Spinal cord (tissue), 9 donors: ENCODE measurements at regions not wholly inside any gene's neighbourhood (a gene's known extent, or its start where the extent isn't known, plus 50 kb on each side); places are given as distances from the start of the nearest gene placed in this dataset.

ENCODE experiments used
- DNase-seq, 6 donors: peaks; one replicate each; pipeline versions ENCODE4 v3.0.0 to v3.0.0-alpha.2; 2013 to 2015; ENCODE audit warnings: low spot score in 6 of 6, low read depth in 4 of 6
- H3K27ac ChIP-seq: one replicate; pipeline ENCODE4 v1.5.1; 2013; ENCODE audit warnings: low read depth, low read length, control low read depth
- H3K27me3 ChIP-seq: one replicate; pipeline ENCODE4 v1.6.1; 2013; ENCODE audit warnings: low read length; ENCODE audit not compliant: control insufficient read depth, insufficient read depth
- H3K36me3 ChIP-seq: one replicate; pipeline ENCODE4 v1.6.1; 2013; ENCODE audit warnings: low read length; ENCODE audit not compliant: control insufficient read depth, insufficient read depth
- H3K4me1 ChIP-seq: one replicate; pipeline ENCODE4 v1.6.1; 2013; ENCODE audit warnings: low read length; ENCODE audit not compliant: control insufficient read depth, insufficient read depth
- H3K4me3 ChIP-seq: one replicate; pipeline ENCODE4 v1.5.1; 2013; ENCODE audit warnings: low read depth, low read length, control low read depth
- H3K9me3 ChIP-seq: one replicate; pipeline ENCODE4 v1.6.1; 2013; ENCODE audit warnings: low read length; ENCODE audit not compliant: control insufficient read depth, insufficient read depth
- WGBS: methylation state at CpG from one replicate; pipeline ENCODE4 v1.1.5; 2013; ENCODE audit warnings: missing lambda C conversion rate; ENCODE audit not compliant: insufficient coverage; 5-methylcytosine and 5-hydroxymethylcytosine counted together
- donor health status: healthy.

DNA sequence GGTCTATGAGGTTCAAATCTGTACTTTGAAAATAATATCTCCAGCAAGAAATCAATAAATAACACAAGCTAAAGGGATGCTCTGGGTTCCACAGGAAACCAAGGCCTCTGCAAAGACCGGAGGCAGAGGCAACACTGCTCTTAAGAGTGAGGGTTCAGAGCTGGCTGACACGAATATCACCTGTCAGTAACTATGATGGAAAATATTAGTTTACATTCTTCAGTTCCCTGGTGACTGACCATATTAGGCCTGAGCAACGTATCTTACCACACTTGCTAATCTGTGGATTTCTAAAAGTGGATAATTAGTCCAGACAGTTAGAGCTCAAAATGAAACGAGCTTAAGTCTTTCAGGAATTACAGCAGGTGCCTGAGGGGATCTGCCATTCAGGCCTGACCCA is 459.3 kb downstream of the HS3ST3B1 start:
- Histone ChIP-seq H3K4me1 (no peaks in the 10 kb centered on the region), H3K9me3 (no peaks in the 10 kb centered on the region), H3K27ac (no peak overlapping the region), H3K4me3 (no peak overlapping the region), H3K27me3 (no peaks in the 10 kb centered on the region), H3K36me3 (no peaks in the 10 kb centered on the region)
- no peak for DNase-seq
- WGBS: 50% methylated on average over 1 of the region's 4 CpGs

DNA sequence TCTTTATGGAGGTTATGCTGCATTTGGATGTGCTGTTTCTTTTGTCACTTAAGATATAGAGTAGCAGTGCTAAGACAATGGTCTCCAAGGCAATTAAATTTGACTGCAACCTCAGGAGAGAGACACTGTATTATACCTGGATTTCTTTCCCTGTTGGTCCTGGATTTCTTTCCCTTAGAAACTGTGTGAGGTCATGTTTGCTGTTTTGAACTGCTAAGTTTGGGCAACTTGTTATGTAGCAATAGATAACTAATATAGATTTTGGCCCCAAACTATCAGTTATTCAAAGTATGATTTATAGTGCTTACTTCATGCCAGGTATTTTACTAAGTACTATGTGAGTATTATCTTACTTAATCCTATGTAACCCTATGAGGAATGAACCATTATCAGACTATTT is 458.4 kb downstream of the HS3ST3B1 start:
- Histone ChIP-seq H3K4me3 (no peak overlapping the region), H3K9me3 (no peaks in the 10 kb centered on the region), H3K4me1 (no peaks in the 10 kb centered on the region), H3K27me3 (no peaks in the 10 kb centered on the region), H3K27ac (no peak overlapping the region), H3K36me3 (no peaks in the 10 kb centered on the region)
- no peak for DNase-seq

DNA sequence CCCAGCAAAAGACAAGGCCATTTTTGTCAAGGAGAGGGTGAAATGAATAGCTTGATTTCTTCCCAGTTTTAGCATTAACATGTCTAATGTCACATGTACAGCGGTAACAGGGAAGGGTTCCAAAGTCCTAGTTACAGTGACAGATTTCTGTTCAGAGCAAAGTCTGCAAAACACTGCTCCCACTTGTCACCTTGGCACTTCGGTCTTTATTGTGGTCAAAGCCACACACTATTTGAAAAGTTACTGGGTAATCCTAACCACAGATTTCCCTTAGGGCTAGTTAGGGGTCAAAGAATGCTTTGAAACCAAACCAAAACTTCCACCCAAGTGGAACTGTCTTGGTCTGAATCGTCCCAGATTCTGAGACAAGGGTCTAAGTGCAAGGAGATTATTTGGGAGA is 455.6 kb downstream of the HS3ST3B1 start:
- Histone ChIP-seq H3K4me3 (no peak overlapping the region), H3K9me3 (no peaks in the 10 kb centered on the region), H3K27me3 (no peaks in the 10 kb centered on the region), H3K27ac (no peak overlapping the region), H3K4me1 (no peaks in the 10 kb centered on the region), H3K36me3 (no peaks in the 10 kb centered on the region)
- WGBS: 58% methylated on average over 2 of the region's 3 CpGs
- no peak for DNase-seq

DNA sequence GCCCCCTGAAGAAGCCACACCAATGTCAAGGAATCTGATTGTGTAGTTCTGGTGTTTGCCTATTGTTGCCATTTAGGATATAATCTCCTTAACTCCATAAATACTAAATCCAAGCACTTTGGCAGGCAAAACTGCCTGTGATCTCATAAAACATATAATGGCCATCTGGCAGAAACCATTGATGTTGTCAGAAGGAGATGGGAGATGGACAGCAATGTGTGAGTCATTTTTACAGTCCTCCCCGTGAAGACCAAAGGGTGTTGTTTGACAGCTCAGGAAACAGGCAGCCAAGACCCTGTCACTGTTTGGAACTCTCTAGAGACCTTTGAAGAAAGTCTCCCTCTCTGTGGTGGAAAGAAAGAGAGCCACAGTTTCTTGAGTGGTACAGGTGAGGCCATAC is 454.1 kb downstream of the HS3ST3B1 start:
- no peak for DNase-seq
- no peaks in the 10 kb centered on the region for H3K36me3 ChIP-seq
- no peak overlapping the region for H3K27ac ChIP-seq
- H3K4me3 ChIP-seq: no peak overlapping the region
- 63% methylated on average over 1 of the region's 1 CpG for WGBS
- H3K27me3 ChIP-seq: no peaks in the 10 kb centered on the region
- H3K9me3 ChIP-seq: no peaks in the 10 kb centered on the region
- no peaks in the 10 kb centered on the region for H3K4me1 ChIP-seq

DNA sequence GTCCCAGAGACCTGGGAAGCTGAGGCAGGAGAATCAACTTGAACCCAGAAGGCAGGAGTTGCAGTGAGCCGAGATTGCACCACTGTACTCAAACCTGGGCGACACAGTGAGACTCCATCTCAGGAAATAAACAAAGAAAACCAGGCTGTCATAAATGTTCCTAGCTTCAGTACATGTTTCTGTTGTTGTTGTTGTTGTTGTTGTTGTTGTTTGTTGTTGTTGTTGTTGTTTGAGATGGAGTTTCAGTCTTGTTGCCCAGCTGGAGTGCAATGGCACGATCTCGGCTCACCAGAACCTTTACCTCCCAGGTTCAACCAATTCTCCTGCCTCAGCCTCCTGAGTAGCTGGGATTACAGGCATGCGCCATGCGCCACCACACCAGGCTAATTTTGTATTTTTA is 452.5 kb downstream of the HS3ST3B1 start:
- H3K27ac ChIP-seq: no peak overlapping the region
- no peaks in the 10 kb centered on the region for H3K4me1 ChIP-seq
- H3K36me3 ChIP-seq: no peaks in the 10 kb centered on the region
- 89% methylated on average over 1 of the region's 6 CpGs for WGBS
- H3K4me3 ChIP-seq: no peak overlapping the region
- no peaks in the 10 kb centered on the region for H3K27me3 ChIP-seq
- no peaks in the 10 kb centered on the region for H3K9me3 ChIP-seq
- DNase-seq: no peak

DNA sequence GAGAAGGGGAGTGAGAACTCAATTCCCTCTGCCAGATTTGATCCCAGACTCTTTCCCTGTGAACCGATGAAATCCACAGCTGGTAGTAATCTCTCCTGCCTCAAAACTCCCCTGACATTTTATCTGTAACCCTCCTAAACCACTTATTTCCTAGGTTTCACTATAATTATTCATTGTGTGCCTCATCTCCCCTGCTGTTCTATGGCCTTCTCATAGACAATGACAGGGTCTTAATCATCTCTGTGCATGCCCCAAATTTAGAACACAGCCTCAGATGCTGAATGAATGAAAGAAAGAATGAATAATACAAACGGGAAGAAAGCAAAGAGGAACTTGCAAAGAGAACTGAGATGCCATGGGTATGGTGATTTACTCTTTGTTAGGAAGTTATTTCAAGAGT is 451.1 kb downstream of the HS3ST3B1 start:
- no peak for DNase-seq
- no peaks in the 10 kb centered on the region for H3K4me1 ChIP-seq
- H3K27me3 ChIP-seq: no peaks in the 10 kb centered on the region
- H3K27ac ChIP-seq: no peak overlapping the region
- 74% methylated on average over 2 of the region's 2 CpGs for WGBS
- no peaks in the 10 kb centered on the region for H3K9me3 ChIP-seq
- H3K36me3 ChIP-seq: no peaks in the 10 kb centered on the region
- no peak overlapping the region for H3K4me3 ChIP-seq

DNA sequence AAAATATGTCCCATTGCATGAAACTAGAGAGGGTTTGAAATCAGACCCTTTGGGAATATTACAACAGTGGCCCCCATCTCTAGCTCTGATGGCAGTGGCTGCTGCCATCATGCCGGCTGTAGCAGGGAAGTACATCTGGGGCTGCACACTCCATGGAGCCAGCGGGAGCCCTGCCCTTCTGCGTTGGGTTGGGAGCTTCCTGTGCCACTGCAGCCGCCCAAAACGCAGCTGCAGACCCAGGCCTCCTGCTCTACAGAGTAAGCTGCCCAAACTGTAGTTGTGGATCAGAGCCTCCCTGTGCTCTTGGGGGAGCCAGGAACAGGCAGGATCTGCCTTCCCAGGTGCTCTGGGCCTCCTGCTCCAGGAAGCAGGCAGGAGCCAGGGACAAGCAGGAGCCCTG is 450.0 kb downstream of the HS3ST3B1 start:
- no peak for DNase-seq
- H3K4me3 ChIP-seq: no peak overlapping the region
- no peaks in the 10 kb centered on the region for H3K36me3 ChIP-seq
- no peaks in the 10 kb centered on the region for H3K4me1 ChIP-seq
- no peaks in the 10 kb centered on the region for H3K27me3 ChIP-seq
- H3K27ac ChIP-seq: no peak overlapping the region
- H3K9me3 ChIP-seq: no peaks in the 10 kb centered on the region
- 99% methylated on average over 5 of the region's 5 CpGs for WGBS

DNA sequence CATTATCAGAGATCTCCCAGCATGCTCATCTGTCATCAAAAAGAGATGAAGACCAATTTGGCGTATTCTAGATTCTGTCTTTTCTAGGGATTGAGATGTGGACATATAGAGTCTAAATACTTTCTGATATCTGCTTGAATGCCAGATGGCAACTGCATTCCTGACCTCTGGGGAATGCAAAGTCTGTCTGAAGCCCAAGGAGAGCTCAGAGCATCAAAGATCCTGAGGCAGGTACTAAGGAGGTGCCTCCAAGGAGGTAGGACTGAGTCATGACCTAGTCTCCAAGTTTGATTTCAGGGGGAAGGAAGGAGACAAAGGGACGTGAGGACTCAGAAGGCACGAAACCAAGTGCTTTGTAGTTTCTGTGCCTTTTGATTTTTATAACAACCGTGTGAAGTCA is 448.4 kb downstream of the HS3ST3B1 start:
- H3K9me3 ChIP-seq: no peaks in the 10 kb centered on the region
- H3K4me3 ChIP-seq: no peak overlapping the region
- H3K27me3 ChIP-seq: no peaks in the 10 kb centered on the region
- H3K27ac ChIP-seq: no peak overlapping the region
- no peak for DNase-seq
- no peaks in the 10 kb centered on the region for H3K4me1 ChIP-seq
- 89% methylated on average over 4 of the region's 4 CpGs for WGBS
- H3K36me3 ChIP-seq: no peaks in the 10 kb centered on the region

DNA sequence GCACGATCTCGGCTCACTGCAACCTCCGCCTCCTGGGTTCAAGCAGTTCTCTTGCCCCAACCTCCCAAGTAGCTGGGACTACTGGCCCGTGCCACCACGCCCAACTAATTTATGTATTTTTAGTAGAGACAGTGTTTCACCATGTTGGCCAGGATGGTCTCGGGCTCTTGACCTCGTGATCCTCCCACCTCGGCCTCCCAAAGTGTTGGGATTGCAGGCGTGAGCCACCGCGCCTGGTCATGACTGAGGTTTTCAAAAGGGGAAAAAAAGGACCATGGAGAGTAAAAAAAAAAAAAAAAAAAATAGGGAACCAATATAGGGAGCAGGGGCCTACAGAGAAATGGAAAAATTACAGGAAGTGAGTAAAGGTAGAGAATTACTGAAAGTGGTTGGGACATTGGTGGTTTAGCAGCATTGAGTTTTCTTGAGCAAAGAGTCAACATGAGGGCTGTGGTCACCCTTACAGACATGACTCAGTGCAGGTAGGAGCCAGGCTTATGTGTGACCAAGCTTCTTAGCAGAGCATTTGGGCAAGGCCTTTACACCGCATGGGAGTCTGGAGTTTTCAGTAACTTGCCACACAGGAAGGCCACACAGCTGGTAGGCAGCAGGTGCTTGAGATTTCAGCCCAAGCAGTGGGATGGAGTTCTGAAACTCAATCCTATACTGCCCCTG is 447.3 kb downstream of the HS3ST3B1 start:
- no peak overlapping the region for H3K4me3 ChIP-seq
- H3K27ac ChIP-seq: no peak overlapping the region
- H3K36me3 ChIP-seq: no peaks in the 10 kb centered on the region
- H3K9me3 ChIP-seq: no peaks in the 10 kb centered on the region
- no peaks in the 10 kb centered on the region for H3K4me1 ChIP-seq
- WGBS: 95% methylated on average over 4 of the region's 12 CpGs
- no peaks in the 10 kb centered on the region for H3K27me3 ChIP-seq
- DNase-seq: no peak

DNA sequence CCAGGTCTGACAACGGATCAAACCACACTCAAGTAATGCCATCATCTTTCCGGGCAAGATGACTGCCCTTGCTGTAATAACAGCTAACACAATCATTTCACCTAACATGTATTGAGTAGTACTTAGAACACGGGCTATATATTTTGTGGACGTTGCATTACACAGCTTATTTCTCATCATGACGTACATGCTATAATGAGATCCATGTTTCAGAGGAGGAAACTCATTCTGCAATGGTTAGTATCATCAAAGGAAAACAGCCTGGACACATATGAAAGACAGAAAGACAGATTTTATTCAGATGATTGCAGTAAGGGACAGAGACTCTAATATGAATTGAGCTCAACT is 446.7 kb downstream of the HS3ST3B1 start:
- no peaks in the 10 kb centered on the region for H3K4me1 ChIP-seq
- H3K27ac ChIP-seq: no peak overlapping the region
- DNase-seq: peak in 1 of 6 donors; percentile 18
- no peak overlapping the region for H3K4me3 ChIP-seq
- WGBS: no CpG with 5 or more reads among the region's 5 CpGs
- H3K36me3 ChIP-seq: no peaks in the 10 kb centered on the region
- no peaks in the 10 kb centered on the region for H3K27me3 ChIP-seq
- no peaks in the 10 kb centered on the region for H3K9me3 ChIP-seq
